GM20000 (cell line): ENCODE measurements at regions not wholly inside any gene's neighbourhood (a gene's known extent, or its start where the extent isn't known, plus 50 kb on each side); places are given as distances from the start of the nearest gene placed in this dataset.

Experiments
- DNase-seq: peaks from one replicate; pipeline ENCODE4 v3.0.0; 2012; ENCODE audit warnings: low spot score
- CTCF ChIP-seq: IDR thresholded peaks from 2 replicates; pipeline ENCODE4 v1.5.1; 2012; ENCODE audit warnings: mild to moderate bottlenecking, control low read depth; ENCODE audit errors: extremely low read depth, missing control alignments

GRCh38 chr15:54854667-54855066 lies 342.1 kb downstream of the RSL24D1 start:
- no peak for TF ChIP-seq CTCF
- DNase-seq, result no peak

GRCh38 chr15:54850101-54850500 lies 346.6 kb downstream of the RSL24D1 start:
- no peak for TF ChIP-seq CTCF
- DNase-seq, result no peak

- TF ChIP-seq CTCF, result no peak
- DNase-seq, result no peak
These were observed 353.7 kb downstream of the RSL24D1 start for GRCh38 chr15:54843006-54843405.

GRCh38 chr15:54841701-54842305 lies 354.9 kb downstream of the RSL24D1 start:
- no peak for DNase-seq
- no peak for TF ChIP-seq CTCF

GRCh38 chr15:54840621-54841398 lies 355.9 kb downstream of the RSL24D1 start:
- no peak for TF ChIP-seq CTCF
- no peak for DNase-seq

- no peak for TF ChIP-seq CTCF
- DNase-seq, result no peak
These were observed 357.4 kb downstream of the RSL24D1 start for GRCh38 chr15:54839379-54839778.

- no peak for DNase-seq
- TF ChIP-seq CTCF, result no peak
These were observed 360.5 kb downstream of the RSL24D1 start for GRCh38 chr15:54836052-54836795.
